ENCODE measurements at regions not wholly inside any gene's neighbourhood (a gene's known extent, or its start where the extent isn't known, plus 50 kb on each side); places are given as distances from the start of the nearest gene placed in this dataset.
A peak's percentile ranks its signal among the peaks of the same experiment; 100 is the strongest.

DNA sequence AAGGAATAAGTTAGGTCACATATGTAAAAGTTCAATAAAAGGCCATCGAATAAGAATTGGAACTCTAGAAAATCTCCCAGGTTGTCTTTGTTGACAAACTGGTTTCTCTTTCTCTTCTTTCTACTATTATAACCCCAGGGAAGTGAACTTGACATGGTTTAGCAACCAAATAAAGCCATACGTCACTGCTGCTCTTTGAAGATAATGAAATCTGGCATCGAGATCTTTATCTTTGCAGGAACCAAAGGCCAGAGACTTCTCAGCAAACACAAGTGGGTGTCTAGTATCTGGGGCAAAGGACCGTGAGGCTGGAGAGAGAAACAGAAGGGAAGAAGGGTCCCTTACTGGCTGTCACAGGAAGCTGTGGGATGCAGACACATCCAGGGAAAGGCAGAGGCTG lies 286.7 kb upstream of the CDYL start:
- H2AK5ac ChIP-seq (ENCODE audit: low read depth, low read length) = no peak overlapping the region
- H3K36me3 ChIP-seq (replicated peaks in 1 of 2; ENCODE audit: control insufficient read depth in 2 of 2, insufficient read depth in 2 of 2, low read length in 2 of 2) = no peaks in the 10 kb centered on the region
- no peak overlapping the region for H3K27ac ChIP-seq (replicated peaks; ENCODE audit: low read length)
- H3K4ac ChIP-seq (ENCODE audit: low read length) = no peak overlapping the region
- H3K79me1 ChIP-seq (ENCODE audit: low read depth, low read length) = no peaks in the 10 kb centered on the region
- H3K9me3 ChIP-seq (replicated peaks in 1 of 2; ENCODE audit: control insufficient read depth in 2 of 2, insufficient read depth in 1 of 2, low read depth in 1 of 2, low read length in 2 of 2) = peaks cover 0 to 13% of the 10 kb centered on the region in 2 donors
- no peak overlapping the region for H2BK120ac ChIP-seq (ENCODE audit: low read depth, low read length)
- H3K4me1 ChIP-seq (ENCODE audit: control insufficient read depth in 2 of 2, insufficient read depth in 1 of 2, low read depth in 1 of 2, low read length in 2 of 2) = no peaks in the 10 kb centered on the region
- H4K8ac ChIP-seq (ENCODE audit: low read depth, low read length) = no peak overlapping the region
- no peak overlapping the region for H3K14ac ChIP-seq (ENCODE audit: low read length)
- H3K23ac ChIP-seq (ENCODE audit: low read depth, low read length, poor library complexity) = no peak overlapping the region
- H2BK12ac ChIP-seq (ENCODE audit: low read length) = no peak overlapping the region
- H2AFZ ChIP-seq (ENCODE audit: low read length) = no peak overlapping the region
- no peak overlapping the region for H2BK5ac ChIP-seq (ENCODE audit: low read length)
- no peak for DNase-seq (ENCODE audit: low spot score)
- no peak overlapping the region for H4K91ac ChIP-seq (ENCODE audit: low read depth, low read length, poor library complexity)
- no peak overlapping the region for H3K18ac ChIP-seq (ENCODE audit: low read length)
- H3K27me3 ChIP-seq (ENCODE audit: control insufficient read depth in 3 of 3, insufficient read depth in 3 of 3, low read depth in 1 of 3, low read length in 3 of 3) = no peaks in the 10 kb centered on the region
- no peak overlapping the region for H3K9ac ChIP-seq (ENCODE audit: low read depth, low read length, poor library complexity)
- peak overlapping the region in 1 of 2 donors; percentile 51 for H3K4me3 ChIP-seq (ENCODE audit: low read length in 2 of 2)
- WGBS, 2 donors (ENCODE audit: extremely low coverage in 2 of 2, insufficient read length in 2 of 2, insufficient replicate concordance in 1 of 2) = no CpG with 5 or more reads among the region's 4 CpGs
- no peak overlapping the region for H2BK15ac ChIP-seq (ENCODE audit: low read length)
- no peak overlapping the region for H3K4me2 ChIP-seq (ENCODE audit: insufficient read depth, low read length, poor library complexity, severe bottlenecking)

DNA sequence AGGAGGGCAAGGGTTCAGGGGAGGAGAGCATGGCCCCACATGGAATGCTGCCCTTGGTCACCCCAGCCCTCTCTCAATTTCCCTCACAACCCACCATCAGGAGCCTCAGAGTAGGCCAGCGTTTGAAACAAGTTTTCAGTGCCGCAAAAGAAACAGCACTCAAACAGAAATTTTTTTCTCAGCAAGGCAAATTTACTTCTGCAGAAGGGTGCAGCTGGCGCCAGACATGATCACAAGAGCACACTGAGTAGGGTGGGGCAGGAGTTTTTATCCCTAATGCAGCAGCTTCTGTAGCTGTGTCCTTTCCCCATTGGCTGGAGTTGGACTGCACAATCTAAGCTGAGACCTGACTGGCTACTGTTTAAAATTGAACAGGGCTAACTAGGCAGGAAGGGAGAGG lies 287.8 kb upstream of the CDYL start:
- no peak overlapping the region for H3K23ac ChIP-seq (ENCODE audit: low read depth, low read length, poor library complexity)
- no peak overlapping the region for H2BK12ac ChIP-seq (ENCODE audit: low read length)
- no peak overlapping the region for H4K91ac ChIP-seq (ENCODE audit: low read depth, low read length, poor library complexity)
- no peaks in the 10 kb centered on the region for H3K36me3 ChIP-seq (replicated peaks in 1 of 2; ENCODE audit: control insufficient read depth in 2 of 2, insufficient read depth in 2 of 2, low read length in 2 of 2)
- no peak overlapping the region for H2BK15ac ChIP-seq (ENCODE audit: low read length)
- H3K14ac ChIP-seq (ENCODE audit: low read length) = no peak overlapping the region
- H4K8ac ChIP-seq (ENCODE audit: low read depth, low read length) = no peak overlapping the region
- H3K79me1 ChIP-seq (ENCODE audit: low read depth, low read length) = no peaks in the 10 kb centered on the region
- no peaks in the 10 kb centered on the region for H3K27me3 ChIP-seq (ENCODE audit: control insufficient read depth in 3 of 3, insufficient read depth in 3 of 3, low read depth in 1 of 3, low read length in 3 of 3)
- no peak overlapping the region for H3K9ac ChIP-seq (ENCODE audit: low read depth, low read length, poor library complexity)
- H3K4me2 ChIP-seq (ENCODE audit: insufficient read depth, low read length, poor library complexity, severe bottlenecking) = no peak overlapping the region
- H3K4me1 ChIP-seq (ENCODE audit: control insufficient read depth in 2 of 2, insufficient read depth in 1 of 2, low read depth in 1 of 2, low read length in 2 of 2) = no peaks in the 10 kb centered on the region
- H2AFZ ChIP-seq (ENCODE audit: low read length) = no peak overlapping the region
- DNase-seq (ENCODE audit: low spot score) = no peak
- no peak overlapping the region for H3K4me3 ChIP-seq (ENCODE audit: low read length in 2 of 2)
- no peak overlapping the region for H2BK120ac ChIP-seq (ENCODE audit: low read depth, low read length)
- H3K4ac ChIP-seq (ENCODE audit: low read length) = no peak overlapping the region
- H3K27ac ChIP-seq (replicated peaks; ENCODE audit: low read length) = no peak overlapping the region
- H3K9me3 ChIP-seq (replicated peaks in 1 of 2; ENCODE audit: control insufficient read depth in 2 of 2, insufficient read depth in 1 of 2, low read depth in 1 of 2, low read length in 2 of 2) = peaks cover 0 to 13% of the 10 kb centered on the region in 2 donors
- H3K18ac ChIP-seq (ENCODE audit: low read length) = no peak overlapping the region
- H2BK5ac ChIP-seq (ENCODE audit: low read length) = no peak overlapping the region
- no CpG with 5 or more reads among the region's 3 CpGs for WGBS, 2 donors (ENCODE audit: extremely low coverage in 2 of 2, insufficient read length in 2 of 2, insufficient replicate concordance in 1 of 2)
- no peak overlapping the region for H2AK5ac ChIP-seq (ENCODE audit: low read depth, low read length)

DNA sequence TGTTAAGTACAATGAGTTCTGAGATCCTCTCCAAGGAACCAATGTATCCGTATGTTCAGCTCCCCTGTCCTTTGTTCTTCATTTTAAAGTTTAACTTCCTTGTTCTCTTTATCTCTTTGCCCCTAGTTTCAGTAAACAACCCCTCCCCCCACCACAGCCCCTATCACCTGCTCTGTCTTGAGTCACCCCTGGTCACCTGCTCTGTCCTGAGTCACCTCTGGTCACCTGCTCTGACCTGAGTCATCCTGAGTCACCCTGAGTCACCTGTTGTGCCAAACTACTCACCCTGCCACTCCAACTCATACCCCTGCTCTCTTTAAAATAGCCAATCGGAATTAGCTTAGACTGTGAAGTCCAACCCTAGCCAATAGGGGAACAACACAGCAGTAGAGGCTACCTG lies 288.7 kb upstream of the CDYL start:
- H4K91ac ChIP-seq (ENCODE audit: low read depth, low read length, poor library complexity) = no peak overlapping the region
- H3K4ac ChIP-seq (ENCODE audit: low read length) = no peak overlapping the region
- no CpG with 5 or more reads among the region's 2 CpGs for WGBS, 2 donors (ENCODE audit: extremely low coverage in 2 of 2, insufficient read length in 2 of 2, insufficient replicate concordance in 1 of 2)
- no peak overlapping the region for H3K4me2 ChIP-seq (ENCODE audit: insufficient read depth, low read length, poor library complexity, severe bottlenecking)
- H3K9ac ChIP-seq (ENCODE audit: low read depth, low read length, poor library complexity) = no peak overlapping the region
- no peaks in the 10 kb centered on the region for H3K27me3 ChIP-seq (ENCODE audit: control insufficient read depth in 3 of 3, insufficient read depth in 3 of 3, low read depth in 1 of 3, low read length in 3 of 3)
- no peak overlapping the region for H3K23ac ChIP-seq (ENCODE audit: low read depth, low read length, poor library complexity)
- no peak overlapping the region for H2BK5ac ChIP-seq (ENCODE audit: low read length)
- no peak overlapping the region for H2AK5ac ChIP-seq (ENCODE audit: low read depth, low read length)
- no peaks in the 10 kb centered on the region for H3K36me3 ChIP-seq (replicated peaks in 1 of 2; ENCODE audit: control insufficient read depth in 2 of 2, insufficient read depth in 2 of 2, low read length in 2 of 2)
- peaks cover 0 to 13% of the 10 kb centered on the region in 2 donors for H3K9me3 ChIP-seq (replicated peaks in 1 of 2; ENCODE audit: control insufficient read depth in 2 of 2, insufficient read depth in 1 of 2, low read depth in 1 of 2, low read length in 2 of 2)
- H2AFZ ChIP-seq (ENCODE audit: low read length) = no peak overlapping the region
- DNase-seq (ENCODE audit: low spot score) = no peak
- H3K27ac ChIP-seq (replicated peaks; ENCODE audit: low read length) = no peak overlapping the region
- no peak overlapping the region for H3K18ac ChIP-seq (ENCODE audit: low read length)
- no peaks in the 10 kb centered on the region for H3K4me1 ChIP-seq (ENCODE audit: control insufficient read depth in 2 of 2, insufficient read depth in 1 of 2, low read depth in 1 of 2, low read length in 2 of 2)
- H2BK12ac ChIP-seq (ENCODE audit: low read length) = no peak overlapping the region
- no peaks in the 10 kb centered on the region for H3K79me1 ChIP-seq (ENCODE audit: low read depth, low read length)
- no peak overlapping the region for H3K14ac ChIP-seq (ENCODE audit: low read length)
- no peak overlapping the region for H2BK15ac ChIP-seq (ENCODE audit: low read length)
- H2BK120ac ChIP-seq (ENCODE audit: low read depth, low read length) = no peak overlapping the region
- no peak overlapping the region for H4K8ac ChIP-seq (ENCODE audit: low read depth, low read length)
- H3K4me3 ChIP-seq (ENCODE audit: low read length in 2 of 2) = no peak overlapping the region

DNA sequence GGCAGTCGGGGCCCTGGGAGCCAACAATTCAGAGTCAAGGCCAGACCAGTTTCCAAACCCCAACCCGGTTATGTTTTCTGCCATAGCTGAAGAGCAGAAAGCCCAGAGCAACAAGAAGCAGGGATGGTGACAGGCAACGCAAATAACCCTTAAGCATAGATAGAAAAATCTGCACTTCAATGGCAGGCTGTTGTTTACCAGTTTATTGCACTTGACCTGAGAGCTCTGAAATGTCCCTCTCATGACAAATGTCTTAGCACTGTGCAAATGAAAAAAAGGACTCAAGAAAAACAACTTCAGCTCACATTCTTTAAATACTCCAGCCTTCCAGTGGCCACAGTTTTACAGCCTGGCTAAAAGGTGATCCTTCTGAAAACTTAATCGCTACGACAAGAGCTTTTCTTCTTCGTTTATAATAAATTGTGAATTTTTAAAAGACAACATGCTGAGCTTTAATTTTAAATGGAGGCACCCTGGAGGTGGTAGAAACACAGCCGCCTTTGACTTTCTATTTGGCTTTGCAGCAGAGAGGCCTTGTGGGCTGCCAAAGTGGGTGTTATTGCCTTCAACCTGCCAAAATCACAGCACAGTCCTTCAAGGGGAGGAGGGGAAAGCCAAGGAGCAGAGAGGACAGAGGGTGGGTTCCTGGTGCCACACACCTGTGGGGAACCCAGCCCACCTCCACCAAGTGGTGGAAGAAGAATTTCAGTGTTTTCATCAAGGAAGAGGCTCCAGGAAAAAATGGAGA lies 289.5 kb upstream of the CDYL start:
- Histone ChIP-seq H3K14ac (ENCODE audit: low read length) (no peak overlapping the region), H3K4me3 (ENCODE audit: low read length in 2 of 2) (no peak overlapping the region), H2BK120ac (ENCODE audit: low read depth, low read length) (no peak overlapping the region), H3K18ac (ENCODE audit: low read length) (no peak overlapping the region), H2BK5ac (ENCODE audit: low read length) (no peak overlapping the region), H3K23ac (ENCODE audit: low read depth, low read length, poor library complexity) (no peak overlapping the region), H2AFZ (ENCODE audit: low read length) (no peak overlapping the region), H3K36me3 (replicated peaks in 1 of 2; ENCODE audit: control insufficient read depth in 2 of 2, insufficient read depth in 2 of 2, low read length in 2 of 2) (no peaks in the 10 kb centered on the region), H4K91ac (ENCODE audit: low read depth, low read length, poor library complexity) (no peak overlapping the region), H3K4me2 (ENCODE audit: insufficient read depth, low read length, poor library complexity, severe bottlenecking) (no peak overlapping the region), H3K9me3 (replicated peaks in 1 of 2; ENCODE audit: control insufficient read depth in 2 of 2, insufficient read depth in 1 of 2, low read depth in 1 of 2, low read length in 2 of 2) (peaks cover 0 to 13% of the 10 kb centered on the region in 2 donors), H2BK15ac (ENCODE audit: low read length) (no peak overlapping the region), H3K27ac (replicated peaks; ENCODE audit: low read length) (no peak overlapping the region), H3K27me3 (ENCODE audit: control insufficient read depth in 3 of 3, insufficient read depth in 3 of 3, low read depth in 1 of 3, low read length in 3 of 3) (no peaks in the 10 kb centered on the region), H3K79me1 (ENCODE audit: low read depth, low read length) (no peaks in the 10 kb centered on the region), H2AK5ac (ENCODE audit: low read depth, low read length) (no peak overlapping the region), H2BK12ac (ENCODE audit: low read length) (no peak overlapping the region), H3K4ac (ENCODE audit: low read length) (no peak overlapping the region), H3K9ac (ENCODE audit: low read depth, low read length, poor library complexity) (no peak overlapping the region), H3K4me1 (ENCODE audit: control insufficient read depth in 2 of 2, insufficient read depth in 1 of 2, low read depth in 1 of 2, low read length in 2 of 2) (no peaks in the 10 kb centered on the region), H4K8ac (ENCODE audit: low read depth, low read length) (no peak overlapping the region)
- DNase-seq (ENCODE audit: low spot score) = no peak
- no CpG with 5 or more reads among the region's 7 CpGs for WGBS, 2 donors (ENCODE audit: extremely low coverage in 2 of 2, insufficient read length in 2 of 2, insufficient replicate concordance in 1 of 2)

Measured in neuronal stem cell (in vitro differentiated cells).